SH-SY5Y (cell line): ENCODE measurements at regions not wholly inside any gene's neighbourhood (a gene's known extent, or its start where the extent isn't known, plus 50 kb on each side); places are given as distances from the start of the nearest gene placed in this dataset.

Experiments used
- GATA2 ChIP-seq: IDR thresholded peaks from 2 replicates; pipeline ENCODE4 v1.6.1; 2011; ENCODE audit warnings: mild to moderate bottlenecking, low read depth, low read length
- GATA3 ChIP-seq: IDR thresholded peaks from 2 replicates; pipeline ENCODE4 v1.6.1; 2011; ENCODE audit warnings: low read depth, mild to moderate bottlenecking, low read length, moderate library complexity

DNA sequence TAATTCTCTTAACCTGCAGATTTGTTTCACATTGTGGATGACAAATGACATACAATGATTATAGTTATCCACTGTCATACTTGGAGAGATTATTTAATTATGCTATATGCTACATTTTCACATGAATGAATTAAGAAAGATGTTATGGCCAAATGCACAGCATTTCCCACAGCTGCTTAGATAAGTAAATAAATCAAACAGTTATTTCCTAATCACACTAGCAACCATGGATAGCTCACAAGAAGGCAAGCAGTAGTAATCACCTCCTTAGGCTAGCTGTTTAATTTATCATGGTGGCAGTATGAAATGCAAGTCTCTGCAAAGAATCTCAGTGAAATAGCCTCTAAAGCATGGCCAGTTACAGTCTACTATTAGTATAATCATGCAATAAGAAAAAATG lies 1581.5 kb downstream of the NCAM2 start:
- no peak for TF ChIP-seq GATA2
- no peak for TF ChIP-seq GATA3
